ENCODE measurements at regions not wholly inside any gene's neighbourhood (a gene's known extent, or its start where the extent isn't known, plus 50 kb on each side); places are given as distances from the start of the nearest gene placed in this dataset.
"Not testable (repeated sequence)": the region's sequence is repeated elsewhere in the genome, so short reads cannot be mapped to it uniquely, and the experiment has no call there.

- Mint-ChIP-seq H3K27ac (no peak overlapping the region), H3K27me3 (peaks cover 4% of the 10 kb centered on the region), H3K4me3 (no peak overlapping the region)
These were observed 251.9 kb upstream of the CHAC2 start for GRCh38 chr2:53515435-53516332.

GRCh38 chr2:53513167-53513666 lies 254.4 kb upstream of the CHAC2 start:
- Mint-ChIP-seq H3K4me3 (no peak overlapping the region), H3K9me3 (peaks cover 0 to 1% (median 0%) of the 10 kb centered on the region in 3 donors), H3K27me3 (peaks cover 4% of the 10 kb centered on the region), H3K27ac (no peak overlapping the region), H3K4me1 (peaks cover 5 to 7% (median 6%) of the 10 kb centered on the region in 3 donors), H3K36me3 (peaks cover 1% of the 10 kb centered on the region)

More at GRCh38 chr2:53515435-53516332, 251.9 kb upstream of the CHAC2 start:
- no peaks in the 10 kb centered on the region for H3K9me3 Mint-ChIP-seq
- peaks cover 5 to 7% (median 6%) of the 10 kb centered on the region in 3 donors for H3K4me1 Mint-ChIP-seq
- H3K36me3 Mint-ChIP-seq: peaks cover 1% of the 10 kb centered on the region

GRCh38 chr2:53512071-53512826 lies 255.4 kb upstream of the CHAC2 start:
- Mint-ChIP-seq H3K27me3 (peaks cover 4% of the 10 kb centered on the region), H3K4me1 (peaks cover 5 to 7% (median 6%) of the 10 kb centered on the region in 3 donors), H3K27ac (no peak overlapping the region), H3K36me3 (peaks cover 1% of the 10 kb centered on the region), H3K4me3 (no peak overlapping the region), H3K9me3 (peaks cover 0 to 1% (median 0%) of the 10 kb centered on the region in 3 donors)

- Mint-ChIP-seq H3K27me3 (peaks cover 6% of the 10 kb centered on the region), H3K4me1 (peaks cover 1 to 4% (median 2%) of the 10 kb centered on the region in 3 donors), H3K9me3 (peaks cover 0 to 1% (median under 1%) of the 10 kb centered on the region in 3 donors), H3K36me3 (peaks cover 1% of the 10 kb centered on the region), H3K4me3 (no peak overlapping the region), H3K27ac (no peak overlapping the region)
These were observed 256.1 kb upstream of the CHAC2 start for GRCh38 chr2:53511549-53511948.

- Mint-ChIP-seq H3K36me3 (no peaks in the 10 kb centered on the region), H3K4me3 (no peak overlapping the region), H3K4me1 (no peaks in the 10 kb centered on the region), H3K27ac (no peak overlapping the region), H3K9me3 (peaks cover 0 to 3% (median 1%) of the 10 kb centered on the region in 3 donors), H3K27me3 (peaks cover 6% of the 10 kb centered on the region)
These were observed 257.2 kb upstream of the CHAC2 start for GRCh38 chr2:53510401-53510800.

- Mint-ChIP-seq H3K4me3 (no peak overlapping the region), H3K4me1 (no peaks in the 10 kb centered on the region), H3K36me3 (no peaks in the 10 kb centered on the region), H3K9me3 (peaks cover 0 to 3% (median 1%) of the 10 kb centered on the region in 3 donors), H3K27me3 (peaks cover 3% of the 10 kb centered on the region), H3K27ac (no peak overlapping the region)
These were observed 257.7 kb upstream of the CHAC2 start for GRCh38 chr2:53509831-53510388.

GRCh38 chr2:53508667-53509066 lies 258.9 kb upstream of the CHAC2 start:
- H3K27me3 Mint-ChIP-seq: peaks cover 3% of the 10 kb centered on the region
- no peak overlapping the region for H3K4me3 Mint-ChIP-seq
- H3K36me3 Mint-ChIP-seq: no peaks in the 10 kb centered on the region
- no peaks in the 10 kb centered on the region for H3K4me1 Mint-ChIP-seq
- H3K27ac Mint-ChIP-seq: no peak overlapping the region
- H3K9me3 Mint-ChIP-seq: peaks cover 0 to 3% (median 1%) of the 10 kb centered on the region in 3 donors

GRCh38 chr2:53507070-53507469 lies 260.5 kb upstream of the CHAC2 start:
- H3K4me3 Mint-ChIP-seq, H3K36me3 Mint-ChIP-seq, H3K27me3 Mint-ChIP-seq, H3K4me1 Mint-ChIP-seq, H3K27ac Mint-ChIP-seq, H3K9me3 Mint-ChIP-seq: not testable (repeated sequence)

GRCh38 chr2:53505826-53506225 lies 261.8 kb upstream of the CHAC2 start:
- no peak overlapping the region for H3K4me3 Mint-ChIP-seq
- H3K4me1 Mint-ChIP-seq: no peaks in the 10 kb centered on the region
- H3K9me3 Mint-ChIP-seq: peaks cover 0 to 3% (median 1%) of the 10 kb centered on the region in 3 donors

GRCh38 chr2:53504507-53504906 lies 263.1 kb upstream of the CHAC2 start:
- peaks cover 1 to 3% (median 1%) of the 10 kb centered on the region in 3 donors for H3K9me3 Mint-ChIP-seq
- peaks cover 1% of the 10 kb centered on the region for H3K36me3 Mint-ChIP-seq
- peaks cover 6% of the 10 kb centered on the region for H3K27me3 Mint-ChIP-seq
- H3K27ac Mint-ChIP-seq: no peak overlapping the region
- H3K4me1 Mint-ChIP-seq: no peaks in the 10 kb centered on the region
- no peak overlapping the region for H3K4me3 Mint-ChIP-seq

More at GRCh38 chr2:53505826-53506225, 261.8 kb upstream of the CHAC2 start:
- H3K36me3 Mint-ChIP-seq: no peaks in the 10 kb centered on the region
- H3K27ac Mint-ChIP-seq: no peak overlapping the region
- H3K27me3 Mint-ChIP-seq: peaks cover 3% of the 10 kb centered on the region

- Mint-ChIP-seq H3K4me3 (no peak overlapping the region), H3K4me1 (no peaks in the 10 kb centered on the region), H3K9me3 (peaks cover 0 to 1% (median 0%) of the 10 kb centered on the region in 3 donors), H3K36me3 (peaks cover 1% of the 10 kb centered on the region), H3K27me3 (peaks cover 6% of the 10 kb centered on the region), H3K27ac (no peak overlapping the region)
These were observed 267.4 kb upstream of the CHAC2 start for GRCh38 chr2:53500181-53500580.

GRCh38 chr2:53498210-53498609 lies 269.4 kb upstream of the CHAC2 start:
- H3K4me1 Mint-ChIP-seq: no peaks in the 10 kb centered on the region
- H3K27me3 Mint-ChIP-seq: peaks cover 6% of the 10 kb centered on the region
- no peak overlapping the region for H3K27ac Mint-ChIP-seq
- peaks cover 1% of the 10 kb centered on the region for H3K36me3 Mint-ChIP-seq
- no peak overlapping the region for H3K4me3 Mint-ChIP-seq
- peaks cover 0 to 1% (median 0%) of the 10 kb centered on the region in 3 donors for H3K9me3 Mint-ChIP-seq

- H3K27me3 Mint-ChIP-seq: peaks cover 5% of the 10 kb centered on the region
- H3K4me3 Mint-ChIP-seq: no peak overlapping the region
- no peak overlapping the region for H3K27ac Mint-ChIP-seq
- H3K4me1 Mint-ChIP-seq: no peaks in the 10 kb centered on the region
- H3K9me3 Mint-ChIP-seq: peaks cover 0 to 1% (median 0%) of the 10 kb centered on the region in 3 donors
- H3K36me3 Mint-ChIP-seq: peaks cover 1% of the 10 kb centered on the region
These were observed 270.6 kb upstream of the CHAC2 start for GRCh38 chr2:53497020-53497419.

- H3K27me3 Mint-ChIP-seq: peaks cover 6% of the 10 kb centered on the region
- H3K9me3 Mint-ChIP-seq: no peaks in the 10 kb centered on the region
- no peak overlapping the region for H3K4me3 Mint-ChIP-seq
- no peaks in the 10 kb centered on the region for H3K36me3 Mint-ChIP-seq
- H3K4me1 Mint-ChIP-seq: no peaks in the 10 kb centered on the region
- no peak overlapping the region for H3K27ac Mint-ChIP-seq
These were observed 274.4 kb upstream of the CHAC2 start for GRCh38 chr2:53493210-53493609.

GRCh38 chr2:53490659-53491058 lies 276.9 kb upstream of the CHAC2 start:
- Mint-ChIP-seq H3K9me3 (no peaks in the 10 kb centered on the region), H3K4me3 (no peak overlapping the region), H3K36me3 (no peaks in the 10 kb centered on the region), H3K4me1 (no peaks in the 10 kb centered on the region), H3K27me3 (peaks cover 6% of the 10 kb centered on the region), H3K27ac (no peak overlapping the region)

All from IgD-negative memory B cell (primary cell).